ENCODE measurements at regions not wholly inside any gene's neighbourhood (a gene's known extent, or its start where the extent isn't known, plus 50 kb on each side); places are given as distances from the start of the nearest gene placed in this dataset.

GRCh38 chr15:98385752-98386381 lies 262.5 kb upstream of the IGF1R start:
- no peak for TF ChIP-seq POLR2AphosphoS5 (IDR thresholded peaks at IDR 0.05; ENCODE audit: low read depth, low read length)
- TF ChIP-seq FOXP2 (optimal IDR thresholded peaks at IDR 0.05; ENCODE audit: borderline replicate concordance, extremely low read depth, extremely low read length, insufficient read depth), result no peak

DNA sequence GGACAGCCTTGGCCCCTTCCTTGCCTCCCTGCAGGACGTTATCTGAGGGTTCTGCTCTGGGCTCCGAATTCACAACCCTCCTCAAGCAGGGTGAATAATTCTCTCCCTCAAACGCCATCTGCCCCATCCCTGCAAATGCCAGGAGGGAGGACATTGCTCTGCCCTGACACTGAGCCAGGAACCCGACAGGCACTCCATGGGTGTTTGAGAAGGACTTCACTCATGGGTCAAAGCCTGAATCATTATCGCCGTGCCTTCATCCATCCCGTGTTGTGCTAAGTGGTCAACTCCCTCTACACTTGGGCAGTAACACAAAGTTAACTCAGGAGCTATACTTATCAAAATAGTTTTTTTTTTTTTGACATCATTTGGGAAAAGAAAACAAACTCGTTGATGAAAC lies 261.8 kb upstream of the IGF1R start:
- TF ChIP-seq, protein P1, sequence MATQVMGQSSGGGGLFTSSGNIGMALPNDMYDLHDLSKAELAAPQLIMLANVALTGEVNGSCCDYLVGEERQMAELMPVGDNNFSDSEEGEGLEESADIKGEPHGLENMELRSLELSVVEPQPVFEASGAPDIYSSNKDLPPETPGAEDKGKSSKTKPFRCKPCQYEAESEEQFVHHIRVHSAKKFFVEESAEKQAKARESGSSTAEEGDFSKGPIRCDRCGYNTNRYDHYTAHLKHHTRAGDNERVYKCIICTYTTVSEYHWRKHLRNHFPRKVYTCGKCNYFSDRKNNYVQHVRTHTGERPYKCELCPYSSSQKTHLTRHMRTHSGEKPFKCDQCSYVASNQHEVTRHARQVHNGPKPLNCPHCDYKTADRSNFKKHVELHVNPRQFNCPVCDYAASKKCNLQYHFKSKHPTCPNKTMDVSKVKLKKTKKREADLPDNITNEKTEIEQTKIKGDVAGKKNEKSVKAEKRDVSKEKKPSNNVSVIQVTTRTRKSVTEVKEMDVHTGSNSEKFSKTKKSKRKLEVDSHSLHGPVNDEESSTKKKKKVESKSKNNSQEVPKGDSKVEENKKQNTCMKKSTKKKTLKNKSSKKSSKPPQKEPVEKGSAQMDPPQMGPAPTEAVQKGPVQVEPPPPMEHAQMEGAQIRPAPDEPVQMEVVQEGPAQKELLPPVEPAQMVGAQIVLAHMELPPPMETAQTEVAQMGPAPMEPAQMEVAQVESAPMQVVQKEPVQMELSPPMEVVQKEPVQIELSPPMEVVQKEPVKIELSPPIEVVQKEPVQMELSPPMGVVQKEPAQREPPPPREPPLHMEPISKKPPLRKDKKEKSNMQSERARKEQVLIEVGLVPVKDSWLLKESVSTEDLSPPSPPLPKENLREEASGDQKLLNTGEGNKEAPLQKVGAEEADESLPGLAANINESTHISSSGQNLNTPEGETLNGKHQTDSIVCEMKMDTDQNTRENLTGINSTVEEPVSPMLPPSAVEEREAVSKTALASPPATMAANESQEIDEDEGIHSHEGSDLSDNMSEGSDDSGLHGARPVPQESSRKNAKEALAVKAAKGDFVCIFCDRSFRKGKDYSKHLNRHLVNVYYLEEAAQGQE (IDR thresholded peaks at IDR 0.05; ENCODE audit: insufficient read depth in 1 of 2, low read depth in 2 of 2, low read length in 2 of 2), result no peak
- no peak for TF ChIP-seq POLR2AphosphoS5 (IDR thresholded peaks at IDR 0.05; ENCODE audit: low read depth, low read length)
- no peak for TF ChIP-seq SIN3A (IDR thresholded peaks at IDR 0.05; ENCODE audit: borderline replicate concordance, insufficient read depth, low read length)
- TF ChIP-seq TAF1 (IDR thresholded peaks at IDR 0.05; ENCODE audit: borderline replicate concordance, insufficient read depth, low read length), result no peak
- TF ChIP-seq FOXP2 (optimal IDR thresholded peaks at IDR 0.05; ENCODE audit: borderline replicate concordance, extremely low read depth, extremely low read length, insufficient read depth), result no peak

DNA sequence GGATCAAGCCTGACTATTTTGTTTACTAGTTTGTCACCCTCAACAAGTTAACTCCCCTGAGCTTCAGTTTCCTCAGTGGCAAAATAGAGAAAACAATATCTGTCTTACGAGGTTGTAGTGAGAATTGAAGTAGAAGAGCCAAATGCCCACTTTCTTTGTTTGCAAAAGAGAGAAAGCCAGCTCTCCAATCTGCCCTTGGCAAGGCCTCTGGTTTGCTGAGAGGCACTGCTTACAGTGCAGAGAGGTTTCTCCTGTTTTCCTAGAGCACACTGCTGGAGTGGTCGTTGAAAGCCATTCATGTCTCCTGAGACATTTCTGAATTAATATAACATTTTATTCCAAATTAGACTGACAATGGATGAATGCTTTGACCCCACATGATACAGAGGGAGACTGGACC lies 260.5 kb upstream of the IGF1R start:
- TF ChIP-seq POLR2AphosphoS5 (IDR thresholded peaks at IDR 0.05; ENCODE audit: low read depth, low read length), result no peak

DNA sequence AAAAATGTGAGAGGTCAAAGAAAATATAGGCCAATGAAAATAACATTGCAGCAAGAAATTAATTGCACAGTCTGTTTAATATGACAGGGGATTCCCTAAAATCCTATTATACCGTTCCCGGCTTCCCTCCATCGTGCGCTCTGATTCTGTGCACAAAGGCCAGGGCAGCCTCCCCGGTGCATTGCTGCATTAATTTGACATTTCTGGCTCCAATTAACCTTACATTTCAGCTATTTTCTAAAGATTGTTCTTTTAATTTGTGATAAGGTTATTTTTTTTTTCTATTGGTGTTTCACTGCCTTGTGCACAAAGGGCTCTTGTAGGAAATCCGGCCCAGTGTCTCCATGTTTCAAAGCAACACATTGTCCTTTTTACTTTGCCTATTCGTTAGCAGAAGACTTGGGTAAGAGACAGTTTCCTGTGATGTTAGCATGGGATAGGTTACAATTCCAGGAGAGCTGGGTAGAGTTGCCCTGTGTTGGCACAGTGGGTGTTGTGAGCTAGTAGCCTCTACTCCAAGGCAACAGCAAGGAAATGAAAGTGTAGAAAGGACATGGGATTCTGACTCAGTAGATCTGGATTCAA lies 257.3 kb upstream of the IGF1R start:
- TF ChIP-seq TAF1 (IDR thresholded peaks at IDR 0.05; ENCODE audit: borderline replicate concordance, insufficient read depth, low read length), result no peak
- no peak for TF ChIP-seq FOXP2 (optimal IDR thresholded peaks at IDR 0.05; ENCODE audit: borderline replicate concordance, extremely low read depth, extremely low read length, insufficient read depth)
- TF ChIP-seq POLR2AphosphoS5 (IDR thresholded peaks at IDR 0.05; ENCODE audit: low read depth, low read length), result no peak
- TF ChIP-seq, protein P1 (IDR thresholded peaks at IDR 0.05; ENCODE audit: insufficient read depth in 1 of 2, low read depth in 2 of 2, low read length in 2 of 2), result no peak
- TF ChIP-seq SIN3A (IDR thresholded peaks at IDR 0.05; ENCODE audit: borderline replicate concordance, insufficient read depth, low read length), result no peak

GRCh38 chr15:98391568-98391967 lies 256.8 kb upstream of the IGF1R start:
- no peak for TF ChIP-seq POLR2AphosphoS5 (IDR thresholded peaks at IDR 0.05; ENCODE audit: low read depth, low read length)
- TF ChIP-seq, protein P1 (IDR thresholded peaks at IDR 0.05; ENCODE audit: insufficient read depth in 1 of 2, low read depth in 2 of 2, low read length in 2 of 2), result no peak
- no peak for TF ChIP-seq FOXP2 (optimal IDR thresholded peaks at IDR 0.05; ENCODE audit: borderline replicate concordance, extremely low read depth, extremely low read length, insufficient read depth)
- TF ChIP-seq SIN3A (IDR thresholded peaks at IDR 0.05; ENCODE audit: borderline replicate concordance, insufficient read depth, low read length), result no peak
- no peak for TF ChIP-seq TAF1 (IDR thresholded peaks at IDR 0.05; ENCODE audit: borderline replicate concordance, insufficient read depth, low read length)

GRCh38 chr15:98393471-98393870 lies 254.9 kb upstream of the IGF1R start:
- TF ChIP-seq, protein P1 (IDR thresholded peaks at IDR 0.05; ENCODE audit: insufficient read depth in 1 of 2, low read depth in 2 of 2, low read length in 2 of 2), result no peak
- TF ChIP-seq FOXP2 (optimal IDR thresholded peaks at IDR 0.05; ENCODE audit: borderline replicate concordance, extremely low read depth, extremely low read length, insufficient read depth) (no peak), POLR2AphosphoS5 (IDR thresholded peaks at IDR 0.05; ENCODE audit: low read depth, low read length) (no peak), SIN3A (IDR thresholded peaks at IDR 0.05; ENCODE audit: borderline replicate concordance, insufficient read depth, low read length) (no peak), TAF1 (IDR thresholded peaks at IDR 0.05; ENCODE audit: borderline replicate concordance, insufficient read depth, low read length) (no peak)

Measured in PFSK-1 (cell line).